Mucosa of rectum (tissue), 2 donors: ENCODE measurements at regions not wholly inside any gene's neighbourhood (a gene's known extent, or its start where the extent isn't known, plus 50 kb on each side); places are given as distances from the start of the nearest gene placed in this dataset.
"Not testable (repeated sequence)": the region's sequence is repeated elsewhere in the genome, so short reads cannot be mapped to it uniquely, and the experiment has no call there.

Source experiments
- H3K27ac ChIP-seq, 2 donors: one replicate each; pipeline ENCODE4 v1.7.0; 2013; ENCODE audit warnings: inconsistent platforms in 2 of 2, low read depth in 2 of 2, low read length in 2 of 2
- H3K27me3 ChIP-seq, 2 donors: one replicate each; pipeline ENCODE4 v1.7.0; 2013; ENCODE audit warnings: low read length in 2 of 2; ENCODE audit not compliant: control insufficient read depth in 2 of 2, insufficient read depth in 2 of 2
- H3K36me3 ChIP-seq, 2 donors: one replicate each; pipeline ENCODE4 v1.7.0; 2013; ENCODE audit warnings: low read length in 2 of 2; ENCODE audit not compliant: control insufficient read depth in 2 of 2, insufficient read depth in 2 of 2
- H3K4me1 ChIP-seq, 2 donors: one replicate each; pipeline ENCODE4 v1.7.0; 2013; ENCODE audit warnings: low read length in 2 of 2, mild to moderate bottlenecking in 1 of 2; ENCODE audit not compliant: control insufficient read depth in 2 of 2, insufficient read depth in 2 of 2
- H3K4me3 ChIP-seq, 2 donors: one replicate each; pipeline ENCODE4 v1.7.0; 2013; ENCODE audit warnings: low read length in 2 of 2
- H3K9ac ChIP-seq, 2 donors: one replicate each; pipeline ENCODE4 v1.7.0; 2013; ENCODE audit warnings: low read length in 2 of 2, low read depth in 1 of 2, mild to moderate bottlenecking in 1 of 2
- H3K9me3 ChIP-seq, 2 donors: one replicate each; pipeline ENCODE4 v1.7.0; 2013; ENCODE audit warnings: low read length in 2 of 2; ENCODE audit not compliant: control insufficient read depth in 2 of 2
- donor health status: healthy.
- donor health status: Normal muscosa, but diverticular disease.

DNA sequence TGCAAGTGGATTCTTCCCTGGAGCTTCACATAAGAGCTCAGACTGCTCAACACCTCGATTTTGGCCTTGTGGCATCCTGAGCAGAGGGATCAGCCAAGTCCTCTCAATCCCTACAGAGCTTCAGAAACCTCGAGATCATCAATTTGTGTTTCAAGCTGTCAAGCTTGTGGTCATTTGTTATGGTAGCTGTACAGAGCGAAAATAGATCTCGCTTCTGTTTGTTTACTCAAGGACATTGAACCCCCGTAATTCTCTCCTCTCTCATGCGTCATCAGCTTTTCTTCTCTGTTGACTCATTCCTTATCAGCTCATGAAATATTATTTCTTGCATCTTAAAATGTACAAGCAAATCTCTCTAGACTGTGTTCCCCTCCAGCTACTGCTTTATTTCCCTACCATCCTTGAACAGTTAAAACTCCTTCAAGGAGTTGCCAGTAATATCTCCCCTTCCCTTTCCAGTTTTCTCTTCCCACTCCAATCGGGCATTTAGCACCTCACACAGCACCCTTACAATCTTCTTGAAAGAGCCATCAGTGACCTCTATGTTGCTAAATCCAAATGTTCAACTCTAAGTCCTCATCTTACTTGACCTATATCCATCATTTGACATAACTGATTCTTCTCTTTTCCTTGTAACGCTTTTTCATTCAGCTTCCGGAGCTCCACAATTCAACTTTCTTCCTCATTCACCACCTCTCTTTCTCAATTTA lies 106.2 kb upstream of the FAT1 start:
- H3K4me3 ChIP-seq: no peak overlapping the region
- H3K36me3 ChIP-seq: no peaks in the 10 kb centered on the region
- no peak overlapping the region for H3K27ac ChIP-seq
- H3K4me1 ChIP-seq: peaks cover 0 to 16% of the 10 kb centered on the region in 2 donors
- no peak overlapping the region for H3K9ac ChIP-seq
- no peaks in the 10 kb centered on the region for H3K27me3 ChIP-seq
- no peaks in the 10 kb centered on the region for H3K9me3 ChIP-seq

DNA sequence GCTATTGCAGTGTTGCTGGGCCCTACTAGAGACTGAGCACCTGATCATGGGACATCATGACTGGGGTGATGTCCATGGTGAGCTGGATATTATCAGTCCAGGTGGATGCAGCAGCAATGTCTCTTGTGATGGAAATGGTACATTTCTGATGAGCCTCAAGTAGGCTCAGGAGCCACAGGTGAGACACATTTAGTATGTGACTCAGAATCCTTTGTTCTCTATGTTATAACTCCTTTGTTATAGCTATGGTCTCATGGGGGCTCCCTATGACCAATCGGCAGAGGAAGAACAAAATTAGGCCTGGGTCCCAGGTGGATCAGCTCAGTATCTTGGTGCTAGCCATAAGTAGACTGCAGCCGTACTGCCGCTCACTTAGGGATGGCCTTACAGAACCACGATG lies 107.9 kb upstream of the FAT1 start:
- H3K9ac ChIP-seq: no peak overlapping the region
- H3K9me3 ChIP-seq: no peaks in the 10 kb centered on the region
- no peak overlapping the region for H3K27ac ChIP-seq
- H3K27me3 ChIP-seq: no peaks in the 10 kb centered on the region
- peaks cover 0 to 9% of the 10 kb centered on the region in 2 donors for H3K4me1 ChIP-seq
- no peak overlapping the region for H3K4me3 ChIP-seq
- no peaks in the 10 kb centered on the region for H3K36me3 ChIP-seq

- no peak overlapping the region for H3K4me3 ChIP-seq
- peaks cover 0 to 9% of the 10 kb centered on the region in 2 donors for H3K4me1 ChIP-seq
- no peak overlapping the region for H3K9ac ChIP-seq
- H3K9me3 ChIP-seq: no peaks in the 10 kb centered on the region
- no peak overlapping the region for H3K27ac ChIP-seq
- H3K36me3 ChIP-seq: no peaks in the 10 kb centered on the region
- no peaks in the 10 kb centered on the region for H3K27me3 ChIP-seq
These were observed 109.2 kb upstream of the FAT1 start for GRCh38 chr4:186832906-186833305.

DNA sequence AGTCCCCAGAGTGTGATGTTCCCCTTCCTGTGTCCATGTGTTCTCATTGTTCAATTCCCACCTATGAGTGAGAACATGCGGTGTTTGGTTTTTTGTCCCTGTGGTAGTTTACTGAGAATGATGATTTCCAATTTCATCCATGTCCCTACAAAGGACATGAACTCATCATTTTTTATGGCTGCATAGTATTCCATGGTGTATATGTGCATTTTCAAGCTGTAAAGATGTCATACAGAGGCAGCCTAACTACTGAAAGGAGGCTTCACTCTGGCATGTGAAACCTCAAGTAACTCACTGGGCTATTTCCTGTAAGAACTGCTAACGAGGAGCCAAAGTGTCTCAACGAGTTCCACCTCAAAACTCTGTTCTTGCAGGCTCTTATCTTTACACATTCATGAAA lies 113.8 kb upstream of the FAT1 start:
- not testable (repeated sequence) for H3K4me1 ChIP-seq, H3K9me3 ChIP-seq, H3K9ac ChIP-seq, H3K27ac ChIP-seq, H3K36me3 ChIP-seq, H3K27me3 ChIP-seq, H3K4me3 ChIP-seq

- no peak overlapping the region for H3K4me3 ChIP-seq
- H3K9me3 ChIP-seq: no peaks in the 10 kb centered on the region
- no peaks in the 10 kb centered on the region for H3K27me3 ChIP-seq
- H3K27ac ChIP-seq: no peak overlapping the region
- no peak overlapping the region for H3K9ac ChIP-seq
- no peaks in the 10 kb centered on the region for H3K36me3 ChIP-seq
- H3K4me1 ChIP-seq: peaks cover 0 to under 1% of the 10 kb centered on the region in 2 donors
These were observed 114.6 kb upstream of the FAT1 start for GRCh38 chr4:186838295-186838694.

DNA sequence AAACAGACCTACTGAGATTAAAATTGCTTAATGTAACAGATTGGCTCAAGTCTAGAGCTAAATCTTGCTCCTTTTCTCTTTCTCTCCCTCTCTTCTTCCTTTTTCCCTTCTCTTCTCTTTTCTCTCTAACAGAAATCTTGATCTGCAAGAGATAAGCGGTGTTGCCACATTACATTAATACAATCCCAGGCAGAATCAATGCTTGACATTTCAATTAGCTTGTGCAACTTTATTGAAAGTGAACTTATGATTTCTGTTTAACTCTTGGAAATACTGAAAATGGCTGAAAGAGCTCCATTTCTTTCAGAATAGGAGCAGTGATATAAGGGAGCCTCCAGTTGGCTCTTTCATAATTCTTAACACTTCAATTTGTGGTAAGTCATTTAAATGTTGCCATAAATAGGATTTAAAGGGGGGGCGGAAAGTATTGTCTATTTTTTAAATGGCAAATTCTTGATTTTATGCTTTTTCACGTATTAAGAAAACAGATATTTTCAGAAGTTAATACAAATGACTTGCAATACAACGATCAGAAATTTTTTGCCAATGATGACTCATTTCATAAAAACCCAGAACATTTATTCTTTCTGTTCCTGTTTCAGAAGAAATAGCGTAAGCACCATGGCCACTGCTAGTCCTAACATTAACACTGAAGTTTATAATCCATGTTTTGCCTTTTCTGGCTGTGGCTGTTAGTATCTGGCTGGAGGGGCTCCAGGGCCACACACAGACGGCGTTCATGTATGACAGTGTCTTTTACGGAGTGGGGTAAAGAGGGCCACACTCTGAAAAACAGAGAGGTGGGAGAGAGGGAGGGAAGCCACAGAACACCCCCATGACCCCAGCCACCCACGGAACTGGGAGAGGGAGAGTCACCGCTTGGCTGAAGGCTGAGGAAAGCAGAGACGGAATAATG lies 115.7 kb upstream of the FAT1 start:
- H3K9ac ChIP-seq: peak overlapping the region in 1 of 2 donors; percentile 8
- peak overlapping the region in 1 of 2 donors; percentile 53 for H3K4me3 ChIP-seq
- no peaks in the 10 kb centered on the region for H3K27me3 ChIP-seq
- H3K9me3 ChIP-seq: no peaks in the 10 kb centered on the region
- no peaks in the 10 kb centered on the region for H3K36me3 ChIP-seq
- H3K4me1 ChIP-seq: peaks cover 3 to 5% of the 10 kb centered on the region in 2 donors
- H3K27ac ChIP-seq: peak overlapping the region; percentile 54 to 73

- Histone ChIP-seq H3K4me3 (peak overlapping the region in 1 of 2 donors; percentile 53), H3K36me3 (no peaks in the 10 kb centered on the region), H3K9ac (peak overlapping the region in 1 of 2 donors; percentile 9), H3K27ac (peak overlapping the region; percentile 54 to 73), H3K27me3 (no peaks in the 10 kb centered on the region), H3K9me3 (no peaks in the 10 kb centered on the region), H3K4me1 (peaks cover 7 to 12% of the 10 kb centered on the region in 2 donors)
These were observed 116.6 kb upstream of the FAT1 start for GRCh38 chr4:186840222-186840701.

DNA sequence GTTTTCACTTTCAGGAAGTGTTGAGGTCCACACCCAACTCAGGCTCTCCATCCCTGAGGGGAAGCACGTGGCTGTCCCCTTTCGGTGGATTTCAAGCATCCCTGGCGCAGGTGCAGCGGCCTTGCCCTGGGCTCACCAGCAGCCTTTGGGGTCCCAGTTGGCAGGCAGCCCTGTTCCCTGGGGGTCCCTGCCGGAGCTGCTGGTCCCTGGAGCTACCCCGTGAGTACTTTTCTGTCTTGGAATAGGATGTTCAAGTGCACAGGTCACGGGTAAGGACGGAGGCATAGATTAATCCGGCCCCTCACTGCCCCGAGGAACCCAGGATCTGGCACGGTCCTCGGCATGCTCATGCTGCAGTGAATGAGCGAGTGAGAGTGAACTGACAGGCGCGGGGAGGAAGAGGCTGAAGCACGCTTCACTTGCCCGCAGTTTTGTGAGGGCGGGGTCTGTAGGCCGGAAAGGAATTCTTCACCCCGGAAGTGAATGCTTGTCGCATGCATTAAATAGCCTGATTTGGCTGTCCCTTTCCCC lies 117.2 kb upstream of the FAT1 start:
- peak overlapping the region in 1 of 2 donors; percentile 26 for H3K4me3 ChIP-seq

GRCh38 chr4:186844059-186844681 lies 120.5 kb upstream of the FAT1 start:
- peak overlapping the region; percentile 77 to 82 for H3K27ac ChIP-seq

More for the DNA sequence above, 117.2 kb upstream of the FAT1 start:
- no peaks in the 10 kb centered on the region for H3K36me3 ChIP-seq
- no peaks in the 10 kb centered on the region for H3K9me3 ChIP-seq
- H3K27me3 ChIP-seq: no peaks in the 10 kb centered on the region
- H3K27ac ChIP-seq: peak overlapping the region; percentile 54 to 73
- peaks cover 9 to 16% of the 10 kb centered on the region in 2 donors for H3K4me1 ChIP-seq
- peak overlapping the region in 1 of 2 donors; percentile 27 for H3K9ac ChIP-seq

More at GRCh38 chr4:186844059-186844681, 120.5 kb upstream of the FAT1 start:
- peak overlapping the region; percentile 44 to 61 for H3K9ac ChIP-seq
- H3K27me3 ChIP-seq: no peaks in the 10 kb centered on the region
- H3K4me3 ChIP-seq: peak overlapping the region; percentile 20 to 52
- H3K36me3 ChIP-seq: no peaks in the 10 kb centered on the region
- H3K4me1 ChIP-seq: peaks cover 11 to 16% of the 10 kb centered on the region in 2 donors
- H3K9me3 ChIP-seq: no peaks in the 10 kb centered on the region
